ENCODE measurements at regions not wholly inside any gene's neighbourhood (a gene's known extent, or its start where the extent isn't known, plus 50 kb on each side); places are given as distances from the start of the nearest gene placed in this dataset.

DNA sequence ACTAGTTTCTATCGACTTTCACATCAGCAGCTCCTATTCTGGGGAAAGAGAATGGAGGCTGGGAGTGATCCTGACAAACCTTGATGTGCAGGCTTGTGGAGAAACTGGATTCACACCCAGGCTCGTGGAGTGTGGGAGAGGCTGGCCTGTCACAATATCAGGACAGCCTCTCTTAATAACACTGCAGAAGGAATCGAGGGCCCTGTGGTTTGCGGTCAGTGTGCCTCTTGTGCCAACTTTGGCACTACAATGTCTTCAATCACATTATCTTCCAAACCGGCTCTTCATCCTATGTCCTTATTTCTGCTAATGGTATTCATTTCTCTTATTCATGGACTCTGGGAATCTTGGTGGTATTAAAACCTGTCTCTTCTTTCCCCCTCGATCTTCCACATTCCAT is 92.7 kb downstream of the PRL start:
- TF ChIP-seq GATA3 (IDR thresholded peaks at IDR 0.05; ENCODE audit: low read depth, low read length) (no peak), GATA2 (IDR thresholded peaks at IDR 0.05; ENCODE audit: low read depth, low read length) (no peak)
